Thymus (tissue), 11 donors: ENCODE measurements at regions not wholly inside any gene's neighbourhood (a gene's known extent, or its start where the extent isn't known, plus 50 kb on each side); places are given as distances from the start of the nearest gene placed in this dataset.
"Not testable (repeated sequence)": the region's sequence is repeated elsewhere in the genome, so short reads cannot be mapped to it uniquely, and the experiment has no call there.

Experiments
- DNase-seq, 9 donors: peaks; one replicate each; pipeline ENCODE4 v3.0.0-alpha.2; 2013; ENCODE audit warnings: low spot score in 9 of 9, low read depth in 6 of 9, missing footprints in 1 of 9
- H3K27ac ChIP-seq, 2 donors: one replicate each; pipeline ENCODE4 v1.5.1; 2013; ENCODE audit warnings: control low read depth in 1 of 2, low read depth in 1 of 2, low read length in 1 of 2, mild to moderate bottlenecking in 1 of 2, moderate library complexity in 1 of 2
- H3K27me3 ChIP-seq, 2 donors: one replicate each; pipeline ENCODE4 v1.5.1; 2013; ENCODE audit warnings: low read length in 1 of 2; ENCODE audit not compliant: control insufficient read depth in 2 of 2, insufficient read depth in 1 of 2
- H3K36me3 ChIP-seq, 2 donors: one replicate each; pipeline ENCODE4 v1.5.1; 2013; ENCODE audit warnings: low read length in 1 of 2, mild to moderate bottlenecking in 1 of 2, moderate library complexity in 1 of 2; ENCODE audit not compliant: control insufficient read depth in 2 of 2, insufficient read depth in 2 of 2
- H3K4me1 ChIP-seq, 2 donors: one replicate each; pipeline ENCODE4 v1.5.1; 2013; ENCODE audit warnings: low read length in 2 of 2; ENCODE audit not compliant: control insufficient read depth in 2 of 2, insufficient read depth in 2 of 2
- H3K4me3 ChIP-seq, 2 donors: one replicate each; pipeline ENCODE4 v1.5.1; 2013; ENCODE audit warnings: low read length in 2 of 2, control low read depth in 1 of 2, mild to moderate bottlenecking in 1 of 2
- H3K9me3 ChIP-seq, 2 donors: one replicate each; pipeline ENCODE4 v1.5.1; 2013; ENCODE audit warnings: low read length in 1 of 2, mild to moderate bottlenecking in 1 of 2; ENCODE audit not compliant: control insufficient read depth in 2 of 2, insufficient read depth in 1 of 2
- WGBS: extraction: QIAGEN DNeasy Blood & Tissue Kit; methylation state at CpG from one replicate; pipeline ENCODE4 v1.1.7; 2013; 5-methylcytosine and 5-hydroxymethylcytosine counted together
- donor health status: healthy.

DNA sequence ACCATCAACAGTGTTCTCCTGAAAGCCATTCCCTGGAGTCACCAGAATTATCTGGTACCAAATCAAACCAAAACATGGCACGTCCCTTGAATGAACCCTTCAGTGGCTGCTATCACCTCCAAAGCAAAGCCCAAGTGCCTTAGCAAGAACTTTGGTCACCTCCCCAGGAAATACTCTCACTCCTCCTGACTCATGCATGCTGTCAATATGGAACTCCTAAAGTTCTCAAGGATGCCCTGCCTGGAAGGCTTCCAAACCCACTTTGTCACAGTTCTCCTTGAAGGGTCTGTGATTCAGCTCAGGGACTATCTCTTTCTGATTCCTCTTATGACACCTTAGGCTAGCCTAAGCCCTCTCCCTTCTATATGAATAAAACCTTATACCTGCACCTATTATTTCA lies 146.1 kb upstream of the RUNX1 start:
- no peak for DNase-seq
- H3K36me3 ChIP-seq: no peaks in the 10 kb centered on the region
- WGBS: 100% methylated on average over 1 of the region's 1 CpG
- peaks cover 0 to 3% of the 10 kb centered on the region in 2 donors for H3K4me1 ChIP-seq
- H3K4me3 ChIP-seq: no peak overlapping the region
- H3K27ac ChIP-seq: no peak overlapping the region
- no peaks in the 10 kb centered on the region for H3K9me3 ChIP-seq
- no peaks in the 10 kb centered on the region for H3K27me3 ChIP-seq

DNA sequence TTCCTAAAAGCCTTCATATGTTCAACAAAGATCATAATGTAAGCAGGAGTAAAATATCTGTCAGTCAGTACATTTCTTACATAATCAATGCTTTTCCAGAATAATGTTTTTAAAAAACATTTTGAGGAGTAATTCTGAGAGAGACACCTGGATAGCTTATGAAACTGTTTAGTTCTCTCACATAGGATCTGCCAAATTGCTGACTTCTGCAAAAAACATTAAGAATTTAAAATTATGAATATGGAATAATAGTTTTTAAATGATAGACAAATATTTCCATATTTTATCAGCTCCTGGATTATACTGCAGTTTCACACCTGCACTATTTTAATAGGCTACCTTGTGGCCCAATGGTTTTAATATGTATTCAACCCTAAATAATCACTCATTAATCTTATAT lies 142.7 kb upstream of the RUNX1 start:
- Histone ChIP-seq H3K27me3 (no peaks in the 10 kb centered on the region), H3K4me1 (no peaks in the 10 kb centered on the region), H3K36me3 (no peaks in the 10 kb centered on the region), H3K9me3 (no peaks in the 10 kb centered on the region), H3K27ac (no peak overlapping the region), H3K4me3 (no peak overlapping the region)
- DNase-seq: no peak

DNA sequence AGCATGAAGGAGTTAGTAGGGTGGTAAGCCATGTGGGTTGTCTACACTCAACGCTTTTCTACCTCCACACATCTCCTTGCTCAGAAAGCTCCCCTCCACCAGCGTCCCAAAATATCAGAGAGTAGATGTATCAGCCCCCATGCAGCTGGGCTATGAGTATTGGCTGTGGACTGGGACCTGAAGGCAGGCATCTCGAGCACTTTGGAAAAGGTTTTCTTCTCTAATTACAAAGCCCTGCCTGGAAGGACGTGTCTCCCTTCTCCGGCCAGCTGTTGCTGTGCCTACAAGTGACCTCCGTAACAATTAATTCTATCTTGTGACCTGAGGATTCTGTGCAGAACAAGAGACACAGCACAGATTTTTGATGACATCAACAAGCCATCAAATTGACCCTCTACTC lies 142.0 kb upstream of the RUNX1 start:
- DNase-seq: no peak
- WGBS: 97% methylated on average over 6 of the region's 6 CpGs
- no peak overlapping the region for H3K4me3 ChIP-seq
- no peaks in the 10 kb centered on the region for H3K4me1 ChIP-seq
- H3K27ac ChIP-seq: no peak overlapping the region
- no peaks in the 10 kb centered on the region for H3K27me3 ChIP-seq
- no peaks in the 10 kb centered on the region for H3K9me3 ChIP-seq
- H3K36me3 ChIP-seq: no peaks in the 10 kb centered on the region

DNA sequence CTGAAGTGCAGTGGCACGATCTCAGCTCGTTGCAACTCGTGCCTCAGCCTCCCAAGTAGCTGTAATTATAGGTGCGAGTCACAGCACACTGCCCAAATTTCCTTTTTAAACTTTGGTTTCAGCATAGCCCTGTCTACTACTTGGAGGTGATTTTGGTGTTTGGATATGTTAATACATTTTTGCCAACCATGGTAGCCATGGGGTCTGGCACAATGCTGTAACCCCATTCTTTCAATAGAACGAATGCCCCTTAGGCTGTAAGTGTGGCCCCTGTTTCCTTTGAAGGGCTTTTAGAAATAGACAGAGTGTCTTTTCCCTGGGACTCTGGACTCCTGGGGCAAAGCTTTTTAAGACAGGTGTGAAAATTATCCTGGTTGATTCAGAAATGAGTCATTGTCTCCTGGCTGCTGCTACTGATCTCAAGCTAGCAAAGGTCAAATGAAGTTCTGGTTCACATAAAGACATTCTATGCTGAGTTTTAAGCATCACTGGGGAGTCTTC lies 141.1 kb upstream of the RUNX1 start:
- no peak for DNase-seq
- Histone ChIP-seq H3K4me3 (no peak overlapping the region), H3K36me3 (no peaks in the 10 kb centered on the region), H3K27me3 (no peaks in the 10 kb centered on the region), H3K9me3 (no peaks in the 10 kb centered on the region), H3K4me1 (no peaks in the 10 kb centered on the region), H3K27ac (no peak overlapping the region)
- WGBS: 94% methylated on average over 5 of the region's 5 CpGs

DNA sequence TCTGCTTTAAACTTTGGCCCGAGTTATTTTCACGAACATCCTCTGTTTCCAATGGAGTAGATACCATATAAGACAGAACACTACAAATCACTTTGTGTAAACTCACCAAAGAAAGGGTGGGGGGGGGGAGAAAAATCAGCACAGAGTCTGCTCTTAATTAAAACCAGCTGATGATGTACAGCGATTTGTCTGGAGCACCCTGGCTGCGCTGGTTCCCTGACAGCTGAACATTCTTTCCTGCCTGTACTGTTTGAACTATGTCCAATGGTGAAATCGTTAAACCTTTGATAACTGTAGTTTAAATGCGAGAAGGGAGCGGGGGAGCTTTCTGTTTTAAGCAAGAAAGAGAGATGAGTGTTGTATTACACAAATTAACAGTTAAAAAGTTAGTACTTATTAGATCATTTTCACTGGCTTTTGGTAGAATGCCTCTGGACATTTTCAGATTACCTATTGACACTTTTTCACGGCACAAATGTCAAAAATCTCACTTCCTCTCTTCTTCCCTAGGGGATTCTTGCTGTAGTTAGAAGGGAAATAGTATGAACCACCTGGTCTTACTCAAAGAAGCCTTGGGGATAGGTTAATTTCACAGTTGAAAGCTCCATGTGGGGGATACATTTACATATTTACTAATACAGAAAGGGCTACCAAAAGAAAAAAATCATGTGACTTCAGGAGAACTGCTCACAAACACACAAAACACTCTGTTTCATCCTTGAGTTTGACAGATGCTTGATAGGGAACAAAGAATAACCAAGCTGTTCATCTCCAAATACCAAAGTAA lies 140.2 kb upstream of the RUNX1 start:
- Histone ChIP-seq H3K9me3 (no peaks in the 10 kb centered on the region), H3K27me3 (no peaks in the 10 kb centered on the region), H3K4me3 (no peak overlapping the region), H3K27ac (no peak overlapping the region), H3K4me1 (no peaks in the 10 kb centered on the region), H3K36me3 (no peaks in the 10 kb centered on the region)
- DNase-seq: no peak
- WGBS: 91% methylated on average over 8 of the region's 8 CpGs

DNA sequence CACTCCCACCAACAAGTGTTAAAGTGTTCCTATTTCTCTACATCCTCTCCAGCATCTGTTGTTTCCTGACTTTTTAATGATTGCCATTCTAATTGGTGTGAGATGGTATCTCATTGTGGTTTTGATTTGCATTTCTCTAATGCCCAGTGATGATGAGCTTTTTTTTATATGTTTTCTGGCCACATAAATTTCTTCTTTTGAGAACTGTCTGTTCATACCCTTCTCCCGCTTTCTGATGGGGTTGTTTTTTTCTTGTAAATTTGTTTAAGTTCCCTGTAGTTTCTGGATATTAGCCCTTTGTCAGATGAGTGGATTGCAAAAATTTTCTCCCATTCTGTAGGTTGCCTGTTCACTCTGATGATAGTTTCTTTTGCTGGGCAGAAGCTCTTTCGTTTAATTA lies 134.3 kb upstream of the RUNX1 start:
- DNase-seq, H3K4me1 ChIP-seq, H3K27me3 ChIP-seq, H3K27ac ChIP-seq, H3K36me3 ChIP-seq, H3K9me3 ChIP-seq, H3K4me3 ChIP-seq: not testable (repeated sequence)
- 94% methylated on average over 2 of the region's 2 CpGs for WGBS

DNA sequence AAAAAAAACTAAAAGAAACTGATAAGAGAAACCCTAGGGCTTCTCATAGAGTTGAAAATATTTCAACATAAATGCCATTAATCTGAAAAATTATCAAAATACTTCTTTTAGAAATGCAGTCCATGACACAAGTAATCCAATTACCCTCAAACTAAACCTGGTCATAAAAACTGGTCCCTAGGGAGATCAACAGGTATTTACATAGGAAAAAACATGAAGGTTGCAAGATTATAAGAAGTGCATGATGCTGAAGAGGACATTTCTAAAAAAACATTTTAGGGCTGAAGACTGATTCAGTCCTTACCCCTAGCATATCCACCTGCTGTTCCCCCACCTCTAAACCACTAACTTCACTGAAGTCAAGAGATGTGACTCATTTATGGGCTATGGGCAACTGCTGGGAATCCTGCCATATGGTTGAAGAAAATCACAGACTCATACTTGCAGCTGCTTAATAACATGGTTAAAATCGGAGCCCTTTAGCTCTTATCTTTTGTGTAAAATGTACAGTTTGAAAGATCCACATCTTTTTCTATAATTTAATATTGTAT lies 131.0 kb upstream of the RUNX1 start:
- Histone ChIP-seq H3K9me3 (no peaks in the 10 kb centered on the region), H3K4me1 (no peaks in the 10 kb centered on the region), H3K4me3 (no peak overlapping the region), H3K36me3 (no peaks in the 10 kb centered on the region), H3K27ac (no peak overlapping the region), H3K27me3 (no peaks in the 10 kb centered on the region)
- DNase-seq: no peak
- 93% methylated on average over 1 of the region's 1 CpG for WGBS

DNA sequence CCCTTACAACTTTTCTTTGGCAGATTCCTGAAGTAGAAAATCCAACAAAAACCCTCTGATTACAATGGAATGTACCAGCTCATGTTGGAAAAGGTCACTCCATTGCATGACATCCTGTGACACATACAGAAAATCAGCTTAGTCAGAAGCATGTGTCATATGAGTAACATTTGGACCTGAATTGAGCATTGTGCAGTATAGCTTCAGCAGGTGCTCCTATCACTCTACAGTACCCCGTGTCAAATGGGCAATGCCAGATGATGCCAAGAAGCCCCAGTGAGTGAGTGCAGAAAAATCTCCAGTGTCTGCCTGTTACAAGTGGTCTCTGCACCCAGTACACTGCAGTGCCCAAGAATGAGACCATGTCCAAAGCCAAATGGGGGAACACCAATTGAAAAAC lies 129.7 kb upstream of the RUNX1 start:
- WGBS: 97% methylated on average over 1 of the region's 1 CpG
- H3K4me3 ChIP-seq: no peak overlapping the region
- H3K27ac ChIP-seq: no peak overlapping the region
- DNase-seq: no peak
- no peaks in the 10 kb centered on the region for H3K36me3 ChIP-seq
- no peaks in the 10 kb centered on the region for H3K27me3 ChIP-seq
- no peaks in the 10 kb centered on the region for H3K9me3 ChIP-seq
- H3K4me1 ChIP-seq: no peaks in the 10 kb centered on the region

DNA sequence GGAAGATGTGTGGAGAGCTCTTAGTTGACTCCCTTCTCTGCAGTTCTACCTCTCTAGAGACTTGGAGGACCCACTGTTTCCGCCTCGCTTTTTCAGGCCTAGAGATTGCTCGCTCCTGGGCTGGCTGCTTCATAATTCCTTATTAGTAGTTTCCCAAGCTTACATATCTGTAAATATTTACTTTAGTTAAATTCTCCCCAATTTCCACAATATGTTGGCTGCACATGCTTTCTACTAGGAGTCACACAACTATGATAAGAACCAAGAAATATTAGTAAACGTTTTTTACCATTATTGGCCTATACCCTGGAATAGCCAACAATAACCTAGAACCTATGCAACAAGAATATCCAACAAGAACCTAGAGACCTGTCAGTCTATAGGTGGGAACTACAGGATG lies 129.0 kb upstream of the RUNX1 start:
- H3K4me1 ChIP-seq: no peaks in the 10 kb centered on the region
- 98% methylated on average over 4 of the region's 4 CpGs for WGBS
- no peak overlapping the region for H3K27ac ChIP-seq
- no peaks in the 10 kb centered on the region for H3K27me3 ChIP-seq
- no peaks in the 10 kb centered on the region for H3K9me3 ChIP-seq
- no peak overlapping the region for H3K4me3 ChIP-seq
- no peak for DNase-seq
- no peaks in the 10 kb centered on the region for H3K36me3 ChIP-seq
